Endodermal cell (in vitro differentiated cells): ENCODE measurements at regions not wholly inside any gene's neighbourhood (a gene's known extent, or its start where the extent isn't known, plus 50 kb on each side); places are given as distances from the start of the nearest gene placed in this dataset.

ENCODE experiments used
- DNase-seq: peaks from one replicate; pipeline ENCODE4 v3.0.0-alpha.2; 2017
- H3K27ac ChIP-seq: 2 replicates; pipeline ENCODE4 v1.5.1; 2013; ENCODE audit warnings: mild to moderate bottlenecking, low read depth, low read length, moderate library complexity
- H3K27me3 ChIP-seq: 2 replicates; pipeline ENCODE4 v1.6.1; 2013; ENCODE audit warnings: mild to moderate bottlenecking, low read length, moderate library complexity; ENCODE audit not compliant: insufficient read depth, control insufficient read depth, poor library complexity, severe bottlenecking
- H3K36me3 ChIP-seq: 2 replicates; pipeline ENCODE4 v1.7.0; 2013; ENCODE audit warnings: mild to moderate bottlenecking, low read length, moderate library complexity; ENCODE audit not compliant: control insufficient read depth, insufficient read depth
- H3K4me1 ChIP-seq: one replicate; pipeline ENCODE4 v1.7.0; 2013; ENCODE audit warnings: low read length; ENCODE audit not compliant: control insufficient read depth, insufficient read depth
- H3K4me3 ChIP-seq: 2 replicates; pipeline ENCODE4 v1.5.1; 2013; ENCODE audit warnings: mild to moderate bottlenecking, low read length, moderate library complexity
- H3K9ac ChIP-seq: 2 replicates; pipeline ENCODE4 v1.6.1; 2013; ENCODE audit warnings: mild to moderate bottlenecking, low read length, moderate library complexity; ENCODE audit not compliant: poor library complexity, severe bottlenecking; ENCODE audit errors: extremely low read depth
- H3K9me3 ChIP-seq: 2 replicates; pipeline ENCODE4 v1.6.1; 2013; ENCODE audit warnings: mild to moderate bottlenecking, low read length, moderate library complexity; ENCODE audit not compliant: control insufficient read depth
- H3K27ac Mint-ChIP-seq: 2 replicates; pipeline ENCODE4 v1.8.0; 2020; ENCODE audit warnings: mixed read lengths
- H3K27me3 Mint-ChIP-seq: 2 replicates; pipeline ENCODE4 v1.8.0; 2021; ENCODE audit warnings: mild to moderate bottlenecking, mixed read lengths; ENCODE audit not compliant: insufficient read depth
- H3K36me3 Mint-ChIP-seq: 2 replicates; pipeline ENCODE4 v1.8.0; 2020; ENCODE audit warnings: low read depth, mixed read lengths
- H3K4me1 Mint-ChIP-seq: 2 replicates; pipeline ENCODE4 v1.8.0; 2020; ENCODE audit warnings: mixed read lengths
- H3K4me3 Mint-ChIP-seq: 2 replicates; pipeline ENCODE4 v1.8.0; 2020; ENCODE audit warnings: mild to moderate bottlenecking, moderate library complexity, mixed read lengths
- H3K9me3 Mint-ChIP-seq: 2 replicates; pipeline ENCODE4 v1.8.0; 2020; ENCODE audit warnings: mild to moderate bottlenecking, mixed read lengths
- CTCF ChIP-seq: fragments of 200-600 bp; sonication (generic); conservative IDR thresholded peaks from 2 replicates; pipeline ENCODE4 v1.5.0; 2021; ENCODE audit warnings: antibody characterized with exemption, mild to moderate bottlenecking
- WGBS, 2 experiments: methylation state at CpG; one replicate each; pipeline versions ENCODE4 v1.1.5 to v1.1.7; 2013; ENCODE audit warnings: missing lambda C conversion rate in 2 of 2, mixed read lengths in 1 of 2; ENCODE audit not compliant: insufficient coverage in 1 of 2, insufficient read length in 1 of 2; 5-methylcytosine and 5-hydroxymethylcytosine counted together

GRCh38 chr18:60100778-60101177 lies 201.0 kb downstream of the PMAIP1 start:
- H3K36me3 Mint-ChIP-seq: no peaks in the 10 kb centered on the region
- no peak overlapping the region for H3K9ac ChIP-seq

GRCh38 chr18:60099709-60100108 lies 199.9 kb downstream of the PMAIP1 start:
- 88 to 100% methylated on average over 1 to 2 of the region's 2 CpGs for WGBS, 2 experiments
- Histone ChIP-seq H3K36me3 (no peaks in the 10 kb centered on the region), H3K9me3 (peaks cover 6% of the 10 kb centered on the region), H3K27me3 (no peaks in the 10 kb centered on the region), H3K4me3 (no peak overlapping the region), H3K9ac (no peak overlapping the region), H3K27ac (no peak overlapping the region), H3K4me1 (no peaks in the 10 kb centered on the region)
- Mint-ChIP-seq H3K4me3 (no peak overlapping the region), H3K27me3 (no peaks in the 10 kb centered on the region), H3K27ac (no peak overlapping the region), H3K4me1 (no peaks in the 10 kb centered on the region), H3K9me3 (no peaks in the 10 kb centered on the region), H3K36me3 (no peaks in the 10 kb centered on the region)
- no peak for TF ChIP-seq CTCF
- DNase-seq: no peak

More at GRCh38 chr18:60100778-60101177, 201.0 kb downstream of the PMAIP1 start:
- no peak for TF ChIP-seq CTCF
- H3K4me1 ChIP-seq: no peaks in the 10 kb centered on the region
- H3K4me3 ChIP-seq: no peak overlapping the region
- Mint-ChIP-seq H3K4me1 (no peaks in the 10 kb centered on the region), H3K4me3 (no peak overlapping the region), H3K27ac (no peak overlapping the region), H3K9me3 (no peaks in the 10 kb centered on the region), H3K27me3 (no peaks in the 10 kb centered on the region)
- DNase-seq: no peak
- H3K36me3 ChIP-seq: no peaks in the 10 kb centered on the region
- H3K27me3 ChIP-seq: no peaks in the 10 kb centered on the region
- H3K27ac ChIP-seq: no peak overlapping the region
- H3K9me3 ChIP-seq: no peaks in the 10 kb centered on the region
- 93% methylated on average over 3 of the region's 3 CpGs; no CpG with 5 or more reads in 1 of the 2 experiments for WGBS, 2 experiments

GRCh38 chr18:60096428-60096827 lies 196.6 kb downstream of the PMAIP1 start:
- Histone ChIP-seq H3K4me3 (no peak overlapping the region), H3K9me3 (peaks cover 19% of the 10 kb centered on the region), H3K4me1 (no peaks in the 10 kb centered on the region), H3K27me3 (no peaks in the 10 kb centered on the region), H3K27ac (no peak overlapping the region), H3K36me3 (no peaks in the 10 kb centered on the region), H3K9ac (no peak overlapping the region)
- no peak for DNase-seq
- no peaks in the 10 kb centered on the region for H3K27me3 Mint-ChIP-seq
- 73% methylated on average over 1 of the region's 1 CpG; no CpG with 5 or more reads in 1 of the 2 experiments for whole genome bisulfite sequencing, 2 experiments
- no peak for TF ChIP-seq CTCF
- no peaks in the 10 kb centered on the region for H3K36me3 Mint-ChIP-seq
- peaks cover 9% of the 10 kb centered on the region for H3K9me3 Mint-ChIP-seq
- H3K4me1 Mint-ChIP-seq: no peaks in the 10 kb centered on the region
- H3K4me3 Mint-ChIP-seq: no peak overlapping the region
- H3K27ac Mint-ChIP-seq: no peak overlapping the region
